ENCODE measurements at regions not wholly inside any gene's neighbourhood (a gene's known extent, or its start where the extent isn't known, plus 50 kb on each side); places are given as distances from the start of the nearest gene placed in this dataset.

GRCh38 chr6:50271817-50272216, 222.1 kb upstream of the DEFB112 start:
- no peak for TF ChIP-seq CTCF (IDR thresholded peaks at IDR 0.05; ENCODE audit: insufficient read depth, low read depth, low read length, missing control alignments)
- H3K4me3 ChIP-seq (ENCODE audit: low read depth, low read length) = no peak overlapping the region
- no peak for DNase-seq (ENCODE audit: low read depth)

GRCh38 chr6:50272611-50273010, 222.9 kb upstream of the DEFB112 start:
- TF ChIP-seq CTCF (IDR thresholded peaks at IDR 0.05; ENCODE audit: insufficient read depth, low read depth, low read length, missing control alignments) = no peak
- no peak for DNase-seq (ENCODE audit: low read depth)
- H3K4me3 ChIP-seq (ENCODE audit: low read depth, low read length) = no peak overlapping the region

- no peak for TF ChIP-seq CTCF (IDR thresholded peaks at IDR 0.05; ENCODE audit: insufficient read depth, low read depth, low read length, missing control alignments)
- no peak for DNase-seq (ENCODE audit: low read depth)
- no peak overlapping the region for H3K4me3 ChIP-seq (ENCODE audit: low read depth, low read length)
Measured at GRCh38 chr6:50276771-50277261, 227.1 kb upstream of the DEFB112 start.

GRCh38 chr6:50277774-50278173, 228.0 kb upstream of the DEFB112 start:
- no peak overlapping the region for H3K4me3 ChIP-seq (ENCODE audit: low read depth, low read length)
- TF ChIP-seq CTCF (IDR thresholded peaks at IDR 0.05; ENCODE audit: insufficient read depth, low read depth, low read length, missing control alignments) = no peak
- DNase-seq (ENCODE audit: low read depth) = no peak

GRCh38 chr6:50278663-50279062, 228.9 kb upstream of the DEFB112 start:
- no peak overlapping the region for H3K4me3 ChIP-seq (ENCODE audit: low read depth, low read length)
- no peak for TF ChIP-seq CTCF (IDR thresholded peaks at IDR 0.05; ENCODE audit: insufficient read depth, low read depth, low read length, missing control alignments)
- DNase-seq (ENCODE audit: low read depth) = no peak

- no peak for TF ChIP-seq CTCF (IDR thresholded peaks at IDR 0.05; ENCODE audit: insufficient read depth, low read depth, low read length, missing control alignments)
- H3K4me3 ChIP-seq (ENCODE audit: low read depth, low read length) = no peak overlapping the region
- DNase-seq (ENCODE audit: low read depth) = no peak
Measured at GRCh38 chr6:50285735-50286134, 236.0 kb upstream of the DEFB112 start.

- no peak for DNase-seq (ENCODE audit: low read depth)
- TF ChIP-seq CTCF (IDR thresholded peaks at IDR 0.05; ENCODE audit: insufficient read depth, low read depth, low read length, missing control alignments) = no peak
Measured at GRCh38 chr6:50288241-50288640, 238.5 kb upstream of the DEFB112 start.

More at GRCh38 chr6:50288241-50288640, 238.5 kb upstream of the DEFB112 start:
- H3K4me3 ChIP-seq (ENCODE audit: low read depth, low read length) = no peak overlapping the region

All from GM12865 (cell line).